ENCODE measurements at regions not wholly inside any gene's neighbourhood (a gene's known extent, or its start where the extent isn't known, plus 50 kb on each side); places are given as distances from the start of the nearest gene placed in this dataset.

- DNase-seq = no peak
These were observed 199.9 kb upstream of the ZMIZ1 start for GRCh38 chr10:78868861-78869260.

GRCh38 chr10:78869508-78870454 lies 199.0 kb upstream of the ZMIZ1 start:
- no peak for DNase-seq

DNA sequence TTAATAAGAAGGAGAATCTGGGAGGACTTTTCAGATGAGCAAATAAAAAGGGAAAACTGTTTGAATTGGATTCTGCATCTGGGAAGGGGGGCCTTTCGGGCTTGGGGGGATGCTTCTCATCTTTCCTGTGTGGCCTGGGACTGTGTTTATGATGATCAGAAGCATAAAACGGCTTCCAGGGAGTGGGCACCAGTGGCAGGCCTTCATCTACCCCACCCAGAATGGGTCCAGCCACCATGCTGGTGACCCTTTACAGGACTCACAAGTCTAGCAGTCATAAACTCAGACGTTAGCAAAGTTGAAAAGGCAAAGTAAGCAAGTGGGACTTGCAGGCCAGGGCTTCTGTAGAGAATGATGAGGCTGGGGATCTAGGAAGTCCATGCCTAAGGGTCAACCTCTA lies 198.3 kb upstream of the ZMIZ1 start:
- DNase-seq = no peak

- no peak for DNase-seq
These were observed 197.0 kb upstream of the ZMIZ1 start for GRCh38 chr10:78871796-78872195.

DNA sequence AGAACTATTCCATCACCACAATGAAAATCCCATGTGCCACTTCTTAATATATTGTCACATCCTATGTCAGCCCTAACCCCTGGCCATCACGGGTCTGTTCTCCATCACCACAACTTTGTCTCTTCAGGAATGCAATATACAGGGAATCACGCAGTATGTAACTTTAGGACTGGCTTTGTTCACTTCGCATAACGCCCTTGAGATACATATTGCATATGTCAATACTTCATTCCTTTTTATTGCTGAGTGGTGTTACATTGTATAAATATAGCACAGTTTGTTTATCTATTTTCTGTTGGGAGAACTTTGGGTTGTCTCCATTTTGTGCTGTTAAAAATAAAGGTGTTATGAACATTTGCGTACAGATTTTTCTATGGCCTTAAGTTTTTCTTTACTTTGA lies 195.4 kb upstream of the ZMIZ1 start:
- DNase-seq = no peak

DNA sequence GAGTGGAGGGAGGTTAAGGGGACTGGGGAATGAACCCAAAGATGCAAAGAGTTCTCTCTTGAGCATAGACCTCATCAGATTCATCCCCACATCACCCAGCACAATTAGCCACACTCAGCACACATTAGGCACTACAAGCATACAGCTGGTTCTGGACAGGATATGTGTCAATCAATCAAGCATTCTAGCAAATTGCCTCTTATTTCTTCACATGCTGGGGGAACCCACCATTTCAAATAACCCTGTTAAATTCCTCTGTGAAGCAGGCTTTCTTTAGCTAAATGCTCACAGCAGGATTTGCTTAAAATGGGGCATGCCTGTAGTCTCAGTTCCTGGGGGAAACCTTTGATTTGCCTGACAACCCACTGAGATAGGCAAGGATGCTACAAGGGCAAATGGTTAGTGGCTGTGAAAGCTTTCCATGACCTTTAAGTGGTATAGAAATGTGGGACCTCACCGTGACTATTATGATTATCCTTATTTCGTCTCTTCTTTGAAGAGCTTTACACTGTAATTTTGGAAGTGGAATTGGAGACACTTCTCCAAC lies 193.4 kb upstream of the ZMIZ1 start:
- DNase-seq = no peak

GRCh38 chr10:78875932-78876331 lies 192.8 kb upstream of the ZMIZ1 start:
- no peak for DNase-seq

DNA sequence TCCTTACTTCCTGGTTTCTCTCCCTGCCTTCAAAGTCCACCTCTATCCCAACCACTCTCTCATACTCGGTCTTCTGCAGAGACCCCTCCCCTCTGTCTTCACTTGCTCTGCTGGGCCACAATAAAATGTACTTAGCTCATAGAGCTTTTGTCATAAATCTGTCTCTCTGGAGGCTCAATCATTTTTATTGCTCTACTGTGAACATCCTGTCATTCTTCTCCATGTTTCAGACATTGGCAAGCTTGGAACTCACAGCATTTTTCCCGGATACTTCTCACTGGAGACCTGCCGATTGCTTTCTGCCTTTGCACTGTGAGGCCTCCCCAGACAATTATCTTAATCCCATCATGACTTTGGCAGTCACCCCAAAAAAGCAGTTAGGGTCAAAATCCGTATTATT lies 192.3 kb upstream of the ZMIZ1 start:
- no peak for DNase-seq

GRCh38 chr10:78879621-78880020 lies 189.1 kb upstream of the ZMIZ1 start:
- DNase-seq = no peak

DNA sequence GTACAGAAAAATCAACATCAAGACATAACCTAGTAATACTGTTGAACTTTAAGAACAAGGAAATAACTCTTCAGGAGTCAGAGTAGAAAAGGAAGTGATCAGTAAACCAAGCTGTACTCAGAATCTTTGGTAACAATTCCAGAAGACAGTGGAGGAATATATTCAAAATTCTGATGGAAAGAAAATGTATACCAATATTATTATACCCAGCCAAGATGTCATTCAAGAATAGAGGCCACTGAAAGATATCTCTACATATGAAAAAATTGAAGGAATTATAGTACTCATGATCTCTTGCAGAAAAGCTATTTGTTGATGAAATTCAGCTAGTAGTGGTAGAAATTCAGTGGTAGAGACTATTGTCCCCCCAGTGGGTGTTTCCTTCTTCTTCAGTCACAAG lies 182.6 kb upstream of the ZMIZ1 start:
- no peak for DNase-seq

DNA sequence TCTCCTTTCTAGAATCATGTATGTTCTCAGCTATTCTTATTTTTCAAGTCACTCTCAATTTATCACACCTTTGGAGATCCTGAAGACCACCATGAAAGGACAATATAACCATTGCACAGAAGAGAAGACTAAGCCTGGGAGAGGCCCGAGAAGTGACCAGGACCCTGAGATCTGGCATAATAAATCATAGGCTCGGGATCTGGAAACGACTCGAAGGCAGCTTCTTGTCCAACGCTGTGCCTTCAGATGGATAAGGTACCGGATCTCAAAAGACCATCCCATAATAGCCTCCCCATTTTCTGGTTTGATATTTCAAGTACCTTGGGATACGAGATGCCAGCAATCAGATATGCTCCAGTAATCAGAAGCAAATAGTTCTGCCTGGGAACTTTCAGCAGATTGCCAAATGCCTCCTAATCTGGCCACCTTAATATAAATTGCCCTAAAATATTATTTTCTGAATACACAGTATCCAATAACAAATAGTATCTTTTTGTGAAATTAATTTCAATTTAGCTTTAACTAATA lies 179.2 kb upstream of the ZMIZ1 start:
- DNase-seq = peak; percentile 3

DNA sequence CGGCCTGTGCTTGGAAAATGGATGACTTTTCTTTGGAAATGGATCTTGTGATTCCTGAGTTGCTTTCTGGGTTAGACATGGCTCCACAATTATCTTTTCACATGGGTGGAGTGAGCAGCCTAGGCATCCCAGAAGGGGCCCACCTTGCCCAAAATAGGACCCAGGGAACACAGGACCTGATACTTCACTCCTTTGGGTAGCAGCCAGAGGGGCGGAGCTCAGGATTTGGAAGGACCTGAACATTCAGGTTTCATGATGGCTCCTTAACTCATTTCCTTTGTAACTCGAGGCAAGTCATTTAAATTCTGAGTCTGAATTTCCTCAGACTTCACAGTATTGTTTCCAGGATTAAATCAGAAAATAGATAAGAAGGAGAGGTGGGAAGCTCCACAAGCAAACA lies 178.3 kb upstream of the ZMIZ1 start:
- no peak for DNase-seq

GRCh38 chr10:78891741-78892140 lies 177.0 kb upstream of the ZMIZ1 start:
- no peak for DNase-seq

- DNase-seq = peak; percentile 12
These were observed 176.2 kb upstream of the ZMIZ1 start for GRCh38 chr10:78892338-78893176.

DNA sequence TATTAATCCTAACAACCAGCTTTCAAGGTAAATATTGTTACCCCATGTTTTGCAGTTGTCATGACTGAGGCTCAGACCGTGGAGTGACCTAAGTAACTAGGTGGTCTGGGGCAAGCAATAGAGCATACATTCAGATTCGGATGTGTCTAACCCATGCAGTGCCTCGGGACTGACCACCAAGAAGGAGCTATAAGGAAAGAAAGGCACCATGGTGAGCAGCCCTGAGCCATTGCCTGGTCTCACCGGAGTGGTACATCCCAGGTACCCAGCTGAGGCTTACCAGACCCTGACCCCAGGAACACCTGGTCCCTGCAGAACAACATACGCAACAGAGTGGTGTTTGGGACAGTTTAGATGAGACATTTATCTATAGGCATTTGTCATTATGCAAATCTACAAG lies 175.5 kb upstream of the ZMIZ1 start:
- DNase-seq = no peak

DNA sequence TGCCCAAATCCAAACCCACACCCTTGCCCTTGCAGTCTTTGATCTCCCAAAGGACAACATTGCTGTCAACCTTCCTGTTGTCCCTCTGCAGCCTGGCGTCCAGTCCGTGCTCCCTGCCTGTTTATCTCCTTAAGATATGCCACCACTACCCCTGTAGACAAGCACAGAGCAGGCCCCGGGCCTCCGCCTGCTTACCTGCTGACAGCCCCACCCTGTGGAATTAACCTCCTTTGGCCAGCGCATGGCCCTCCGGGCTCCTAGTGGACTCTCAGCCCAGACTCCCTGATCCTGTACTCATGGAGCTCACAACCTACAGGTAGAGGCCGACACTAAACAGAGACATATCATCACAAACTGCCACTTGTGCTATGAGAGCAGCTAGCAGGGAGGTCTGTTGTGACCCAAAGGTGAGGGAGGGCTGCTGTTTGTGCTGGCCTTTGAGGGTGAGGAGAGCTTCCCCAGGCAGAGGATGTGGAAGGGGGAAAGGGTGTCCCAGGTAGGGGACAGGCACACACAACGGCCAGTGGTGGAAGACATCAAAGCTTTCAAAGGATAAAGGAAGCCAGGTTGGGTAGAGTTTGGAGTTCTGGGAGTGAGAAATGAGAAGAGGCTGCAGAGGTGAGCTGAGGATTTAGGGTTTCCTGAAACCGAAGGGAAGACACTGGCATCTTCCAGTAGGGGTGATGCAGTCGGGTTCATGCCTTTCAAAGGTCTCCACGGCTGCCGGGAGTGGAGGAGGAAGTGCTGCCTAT lies 174.5 kb upstream of the ZMIZ1 start:
- no peak for DNase-seq

DNA sequence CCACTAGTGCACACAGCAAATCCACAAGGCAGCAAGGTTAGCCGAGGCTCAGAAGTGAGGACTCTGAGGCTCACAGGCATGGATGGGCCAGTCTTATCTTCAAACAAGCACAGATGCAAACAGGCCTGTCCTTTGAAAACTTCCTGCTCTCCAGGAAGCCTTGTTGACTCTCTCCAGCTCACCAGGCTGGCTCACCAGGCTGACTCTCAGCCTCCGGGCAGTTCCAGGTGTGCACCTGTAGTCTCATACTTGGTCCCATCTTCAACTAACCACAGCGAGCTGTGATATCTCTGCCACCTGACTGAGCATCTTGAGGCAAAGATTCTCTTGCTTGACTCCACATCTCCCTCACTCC lies 173.9 kb upstream of the ZMIZ1 start:
- no peak for DNase-seq

DNA sequence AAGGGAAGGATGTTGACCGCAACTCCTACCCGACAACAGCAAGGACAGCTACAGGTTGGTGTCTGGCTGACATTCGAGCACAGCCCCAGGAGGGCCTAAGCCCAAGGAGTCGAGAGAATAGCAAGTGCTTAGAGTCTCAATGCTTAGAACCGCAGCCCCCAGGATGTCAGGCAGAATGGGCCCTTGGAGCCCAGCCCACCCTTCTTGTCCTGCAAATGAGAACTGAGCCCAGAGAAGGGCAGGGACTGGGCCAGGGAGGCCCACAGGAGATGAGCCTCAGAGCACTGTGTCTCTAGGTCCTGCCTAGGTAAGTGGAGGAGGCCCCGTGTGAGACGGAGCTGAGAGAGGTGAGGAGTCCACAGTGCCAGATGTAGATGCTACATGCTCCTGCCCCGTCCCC lies 173.3 kb upstream of the ZMIZ1 start:
- no peak for DNase-seq

- no peak for DNase-seq
These were observed 172.4 kb upstream of the ZMIZ1 start for GRCh38 chr10:78896159-78896928.

- no peak for DNase-seq
These were observed 170.2 kb upstream of the ZMIZ1 start for GRCh38 chr10:78898341-78899097.

DNA sequence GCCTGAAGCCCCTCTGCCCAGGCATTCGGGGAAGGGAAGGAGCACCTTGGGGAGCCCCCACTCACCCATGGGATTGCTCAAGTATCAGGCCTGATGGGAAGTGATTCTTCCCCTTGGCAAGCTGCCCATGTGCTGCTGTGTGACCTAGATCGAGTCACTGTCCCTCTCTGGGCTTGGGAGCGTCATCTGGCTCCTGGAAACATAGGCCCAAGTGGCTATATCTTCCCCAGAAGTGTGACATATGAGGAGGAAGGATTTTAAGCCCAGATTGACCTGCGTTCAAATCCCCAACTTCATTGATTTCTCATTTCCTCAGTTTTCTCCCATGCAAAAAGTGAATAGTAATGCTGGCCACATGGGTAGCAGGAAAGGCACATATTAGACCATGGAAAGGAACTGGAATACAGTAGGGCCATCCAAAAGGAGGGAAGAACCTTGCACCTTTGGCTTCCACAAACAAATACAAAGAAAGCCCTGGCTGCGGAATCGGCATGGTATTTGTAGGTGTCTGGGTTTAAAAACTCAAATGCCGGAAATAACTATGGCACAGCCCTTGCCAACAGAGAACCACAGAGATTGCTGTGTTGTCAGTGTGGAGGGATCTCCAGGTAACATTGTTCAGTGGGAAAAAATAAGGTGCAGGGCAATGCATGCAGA lies 169.5 kb upstream of the ZMIZ1 start:
- DNase-seq = no peak

All from NCI-H187 treated with DMSO at 0.1 percent for 48 hours (cell line).